ENCODE measurements at regions not wholly inside any gene's neighbourhood (a gene's known extent, or its start where the extent isn't known, plus 50 kb on each side); places are given as distances from the start of the nearest gene placed in this dataset.

DNA sequence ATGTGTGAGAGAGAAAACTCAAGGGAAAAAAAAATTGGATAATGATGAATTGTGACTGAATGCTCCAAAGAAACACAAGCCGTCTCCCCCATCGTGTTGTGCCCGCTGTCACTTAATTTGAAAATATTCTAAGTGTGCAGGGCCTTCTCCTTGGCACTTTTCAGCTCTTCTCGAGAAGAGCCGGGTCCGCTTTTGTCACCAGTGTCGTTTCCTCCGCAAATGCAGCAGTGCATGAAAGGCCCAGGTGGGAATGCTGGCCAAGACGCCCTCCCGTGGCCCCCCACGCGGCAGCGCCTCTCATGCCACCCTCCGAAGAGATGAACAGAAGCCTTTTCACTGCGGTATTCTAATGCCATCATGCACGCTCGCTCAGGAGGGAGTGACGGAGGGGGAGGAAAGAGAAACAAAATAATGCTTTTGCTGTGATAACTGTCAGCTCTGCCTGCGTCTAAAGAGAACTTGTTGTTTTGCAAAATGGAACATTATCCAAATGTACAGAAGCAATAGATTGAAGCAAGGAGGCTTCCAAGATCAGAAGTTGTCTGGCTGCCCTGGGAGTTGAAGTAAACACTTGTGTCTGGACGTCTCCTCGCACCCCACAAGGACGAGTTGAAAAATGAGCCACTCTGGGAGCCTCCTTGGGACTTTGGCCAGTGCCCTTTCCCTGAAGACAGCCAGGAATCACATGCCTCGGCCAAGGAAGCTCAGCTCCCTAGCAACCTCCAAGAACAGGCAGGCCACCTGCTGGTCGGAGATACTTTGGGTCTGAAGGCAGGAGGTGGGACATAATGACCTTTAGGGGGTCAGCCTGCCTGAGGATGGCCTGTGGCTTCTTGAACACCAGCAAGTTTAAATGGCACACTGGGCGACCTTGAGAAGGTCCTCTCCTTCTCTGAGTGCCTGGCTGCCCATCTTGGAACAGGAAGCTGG lies 166.1 kb upstream of the ZC3H12A start:
- no peak for TF ChIP-seq EZH2 (optimal IDR thresholded peaks at IDR 0.05; ENCODE audit: low read depth, low read length)
- TF ChIP-seq, protein P1, sequence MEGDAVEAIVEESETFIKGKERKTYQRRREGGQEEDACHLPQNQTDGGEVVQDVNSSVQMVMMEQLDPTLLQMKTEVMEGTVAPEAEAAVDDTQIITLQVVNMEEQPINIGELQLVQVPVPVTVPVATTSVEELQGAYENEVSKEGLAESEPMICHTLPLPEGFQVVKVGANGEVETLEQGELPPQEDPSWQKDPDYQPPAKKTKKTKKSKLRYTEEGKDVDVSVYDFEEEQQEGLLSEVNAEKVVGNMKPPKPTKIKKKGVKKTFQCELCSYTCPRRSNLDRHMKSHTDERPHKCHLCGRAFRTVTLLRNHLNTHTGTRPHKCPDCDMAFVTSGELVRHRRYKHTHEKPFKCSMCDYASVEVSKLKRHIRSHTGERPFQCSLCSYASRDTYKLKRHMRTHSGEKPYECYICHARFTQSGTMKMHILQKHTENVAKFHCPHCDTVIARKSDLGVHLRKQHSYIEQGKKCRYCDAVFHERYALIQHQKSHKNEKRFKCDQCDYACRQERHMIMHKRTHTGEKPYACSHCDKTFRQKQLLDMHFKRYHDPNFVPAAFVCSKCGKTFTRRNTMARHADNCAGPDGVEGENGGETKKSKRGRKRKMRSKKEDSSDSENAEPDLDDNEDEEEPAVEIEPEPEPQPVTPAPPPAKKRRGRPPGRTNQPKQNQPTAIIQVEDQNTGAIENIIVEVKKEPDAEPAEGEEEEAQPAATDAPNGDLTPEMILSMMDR (IDR thresholded peaks at IDR 0.05; ENCODE audit: low read length), result no peak

All from MM.1S (cell line).